ENCODE measurements at regions not wholly inside any gene's neighbourhood (a gene's known extent, or its start where the extent isn't known, plus 50 kb on each side); places are given as distances from the start of the nearest gene placed in this dataset.

- no peak for TF ChIP-seq CTCF (IDR thresholded peaks at IDR 0.05)
- no peak for TF ChIP-seq EP300 (IDR thresholded peaks at IDR 0.05)
- no peak for TF ChIP-seq POLR2A (IDR thresholded peaks at IDR 0.05; ENCODE audit: low read depth)
- no peak for TF ChIP-seq POLR2AphosphoS5 (IDR thresholded peaks at IDR 0.05)
Measured at GRCh38 chr12:92556637-92557421, 146.0 kb upstream of the PLEKHG7 start.
